C4-2B (cell line): ENCODE measurements at regions not wholly inside any gene's neighbourhood (a gene's known extent, or its start where the extent isn't known, plus 50 kb on each side); places are given as distances from the start of the nearest gene placed in this dataset.

Source experiments
- H3K27ac ChIP-seq: fragments of 450-650 bp; 2 replicates; pipeline ENCODE4 v1.5.1; 2017
- CTCF ChIP-seq: fragments of 450-650 bp; conservative IDR thresholded peaks from 2 replicates; pipeline ENCODE4 v1.5.1; 2017; ENCODE audit warnings: mild to moderate bottlenecking
- ZFX ChIP-seq: fragments of 450-650 bp; IDR thresholded peaks from 2 replicates; pipeline ENCODE4 v1.6.1; 2017

DNA sequence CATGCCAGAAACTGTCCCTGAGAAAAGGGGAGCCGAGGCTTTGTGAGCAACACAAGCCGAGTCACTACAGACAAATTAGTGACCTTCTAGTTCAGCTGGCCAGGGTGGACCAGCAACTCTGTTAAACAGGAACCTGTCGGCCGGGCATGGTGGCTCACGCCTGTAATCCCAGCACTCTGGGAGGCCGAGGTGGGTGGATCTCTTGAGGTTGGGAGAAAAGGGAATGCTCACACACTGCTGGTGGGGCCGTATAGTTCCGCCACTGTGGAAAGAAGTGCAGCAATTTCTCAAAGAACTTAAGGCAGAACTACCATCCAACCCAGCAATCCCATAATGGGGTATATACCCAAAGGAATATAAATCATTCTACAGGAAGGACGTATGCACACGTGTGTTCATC lies 67.8 kb downstream of the C16orf95 start:
- TF ChIP-seq ZFX, result no peak
- no peak for TF ChIP-seq CTCF
- no peak overlapping the region for H3K27ac ChIP-seq

- no peak overlapping the region for H3K27ac ChIP-seq
- TF ChIP-seq ZFX (no peak), CTCF (no peak)
Observed at GRCh38 chr16:87250431-87250960, 66.7 kb downstream of the C16orf95 start.

DNA sequence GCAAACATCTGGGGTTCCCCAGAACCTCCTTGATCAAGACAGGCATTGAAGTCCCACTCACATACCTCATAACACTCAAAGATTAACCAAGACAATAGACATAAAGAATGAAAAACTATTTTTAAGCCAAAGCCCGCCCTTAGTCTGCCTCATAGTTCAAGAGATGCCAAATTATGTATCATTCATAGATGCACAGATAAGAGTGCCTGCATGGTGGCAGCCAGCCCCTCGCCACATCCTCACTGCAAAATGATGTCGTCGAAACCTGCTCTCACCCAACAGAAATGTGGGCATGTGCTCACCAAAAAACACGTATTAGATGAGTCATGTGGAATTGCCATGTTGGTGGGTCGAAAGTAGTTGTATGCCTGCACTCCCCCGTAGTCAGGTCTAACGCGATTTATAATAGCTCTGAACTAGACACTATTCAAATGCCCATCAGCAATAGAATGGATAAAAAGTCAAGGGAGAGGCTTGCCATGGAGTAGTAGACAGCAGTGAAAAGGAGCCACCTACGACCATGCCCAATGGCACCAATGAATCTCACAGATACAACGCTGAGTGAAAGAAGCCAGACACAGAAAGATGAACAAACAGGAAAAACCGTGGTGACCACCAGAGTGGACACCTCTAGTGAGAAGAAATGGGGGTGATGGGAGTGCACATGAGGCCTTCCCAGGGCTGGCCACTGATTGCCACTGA lies 64.8 kb downstream of the C16orf95 start:
- no peak for TF ChIP-seq ZFX
- TF ChIP-seq CTCF, result no peak
- no peak overlapping the region for H3K27ac ChIP-seq
